CD14-positive monocyte (primary cell): ENCODE measurements at regions not wholly inside any gene's neighbourhood (a gene's known extent, or its start where the extent isn't known, plus 50 kb on each side); places are given as distances from the start of the nearest gene placed in this dataset.

Experiments used
- DNase-seq, 3 donors: peaks; one replicate each; pipeline ENCODE4 v3.0.0-alpha.2; 2011 to 2022
- H2AFZ ChIP-seq: 2 replicates; pipeline ENCODE4 v1.6.0; 2012; ENCODE audit warnings: mild to moderate bottlenecking, low read depth, low read length, inconsistent platforms; ENCODE audit not compliant: insufficient read depth, poor library complexity, severe bottlenecking
- H3K27ac ChIP-seq, 2 donors: 1 replicate in 1 of 2; 2 replicates in 1 of 2; pipeline ENCODE4 v1.5.1; 2012 to 2013; ENCODE audit warnings: low read length in 2 of 2, control low read depth in 1 of 2, inconsistent platforms in 1 of 2, low read depth in 1 of 2, mild to moderate bottlenecking in 1 of 2
- H3K27me3 ChIP-seq, 2 donors: one replicate each; pipeline versions ENCODE4 v1.6.0 to v1.6.1; 2011 to 2013; ENCODE audit warnings: low read length in 2 of 2; ENCODE audit not compliant: control insufficient read depth in 2 of 2, insufficient read depth in 2 of 2
- H3K36me3 ChIP-seq, 2 donors: replicated peaks in 1 of 2; 1 replicate in 1 of 2; 2 replicates in 1 of 2; pipeline versions ENCODE4 v1.5.1 to v1.6.1; 2012 to 2013; ENCODE audit warnings: low read length in 2 of 2, control low read depth in 1 of 2, inconsistent platforms in 1 of 2, mild to moderate bottlenecking in 1 of 2; ENCODE audit not compliant: insufficient read depth in 2 of 2, control insufficient read depth in 1 of 2
- H3K4me1 ChIP-seq, 2 donors: 1 replicate in 1 of 2; 2 replicates in 1 of 2; pipeline versions ENCODE4 v1.5.1 to v1.6.1; 2012 to 2013; ENCODE audit warnings: low read length in 2 of 2, control low read depth in 1 of 2, inconsistent platforms in 1 of 2, mild to moderate bottlenecking in 1 of 2, moderate library complexity in 1 of 2; ENCODE audit not compliant: insufficient read depth in 2 of 2, control insufficient read depth in 1 of 2
- H3K4me2 ChIP-seq: replicated peaks from 2 replicates; pipeline ENCODE3; 2012; ENCODE audit warnings: low read length, moderate library complexity, mild to moderate bottlenecking; ENCODE audit not compliant: poor library complexity, severe bottlenecking; ENCODE audit errors: extremely low read depth
- H3K4me3 ChIP-seq, 3 experiments: fragments of 200-600 bp in 1 of 3; sonication (generic) in 1 of 3; replicated peaks in 1 of 3; 1 replicate in 2 of 3; 2 replicates in 1 of 3; pipeline ENCODE4 v1.5.1; 2011 to 2013; ENCODE audit warnings: low read length in 3 of 3, mild to moderate bottlenecking in 3 of 3, control low read depth in 2 of 3, low read depth in 2 of 3, inconsistent platforms in 1 of 3, moderate library complexity in 1 of 3
- H3K79me2 ChIP-seq: 2 replicates; pipeline ENCODE4 v1.6.0; 2012; ENCODE audit warnings: mild to moderate bottlenecking, control low read depth, inconsistent platforms, low read length, moderate library complexity; ENCODE audit not compliant: insufficient read depth
- H3K9ac ChIP-seq: 2 replicates; pipeline ENCODE4 v1.6.0; 2017; ENCODE audit warnings: low read length, mild to moderate bottlenecking; ENCODE audit not compliant: insufficient read depth, poor library complexity, severe bottlenecking
- H3K9me3 ChIP-seq, 2 donors: replicated peaks in 1 of 2; 1 replicate in 1 of 2; 2 replicates in 1 of 2; pipeline versions ENCODE4 v1.5.1 to v1.6.1; 2012 to 2013; ENCODE audit warnings: low read length in 2 of 2, control low read depth in 1 of 2; ENCODE audit not compliant: control insufficient read depth in 1 of 2, insufficient read depth in 1 of 2
- H4K20me1 ChIP-seq: 2 replicates; pipeline ENCODE4 v1.6.0; 2012; ENCODE audit warnings: mild to moderate bottlenecking, low read length, control low read depth, moderate library complexity; ENCODE audit not compliant: insufficient read depth
- H3K27ac Mint-ChIP-seq, 7 donors: one replicate each; pipeline ENCODE4 v1.8.0; 2020; ENCODE audit warnings: mild to moderate bottlenecking in 7 of 7, mixed read lengths in 7 of 7, moderate library complexity in 6 of 7, inconsistent platforms in 2 of 7
- H3K27me3 Mint-ChIP-seq, 3 donors: one replicate each; pipeline ENCODE4 v1.8.0; 2021 to 2022; ENCODE audit warnings: low read depth in 3 of 3, mild to moderate bottlenecking in 3 of 3, mixed read lengths in 3 of 3, moderate library complexity in 3 of 3, inconsistent platforms in 1 of 3
- H3K36me3 Mint-ChIP-seq, 2 donors: one replicate each; pipeline ENCODE4 v1.8.0; 2020; ENCODE audit warnings: mixed read lengths in 2 of 2, inconsistent platforms in 1 of 2, mild to moderate bottlenecking in 1 of 2
- H3K4me1 Mint-ChIP-seq: one replicate; pipeline ENCODE4 v1.8.0; 2020; ENCODE audit warnings: mild to moderate bottlenecking, mixed read lengths
- H3K4me3 Mint-ChIP-seq, 2 donors: one replicate each; pipeline ENCODE4 v1.8.0; 2020; ENCODE audit warnings: mild to moderate bottlenecking in 2 of 2, mixed read lengths in 2 of 2, moderate library complexity in 1 of 2
- H3K9me3 Mint-ChIP-seq, 7 donors: one replicate each; pipeline ENCODE4 v1.8.0; 2020 to 2022; ENCODE audit warnings: mixed read lengths in 7 of 7, mild to moderate bottlenecking in 6 of 7, moderate library complexity in 6 of 7, inconsistent platforms in 2 of 7
- CTCF ChIP-seq: fragments of 200-600 bp; IDR thresholded peaks from one replicate; pipeline ENCODE4 v1.8.0; 2022; ENCODE audit warnings: antibody characterized with exemption, mild to moderate bottlenecking
- WGBS: methylation state at CpG from one replicate; pipeline ENCODE4 v1.1.5; 2013; ENCODE audit warnings: missing lambda C conversion rate; ENCODE audit not compliant: insufficient coverage; 5-methylcytosine and 5-hydroxymethylcytosine counted together
- intact Hi-C, 2 donors: fragments of 100-400 bp; cut with micrococcal nuclease; formaldehyde crosslinking; loops; one replicate each; pipeline versions ENCODE4 v1.15.0 to v1.15.1; 2023

GRCh38 chr3:22392286-22392685 lies 641.3 kb upstream of the ZNF385D start:
- Histone ChIP-seq H2AFZ (no peak overlapping the region), H3K4me3 (no peak overlapping the region), H3K79me2 (no peaks in the 10 kb centered on the region), H3K9ac (no peak overlapping the region), H3K4me2 (no peak overlapping the region), H4K20me1 (no peaks in the 10 kb centered on the region), H3K27me3 (no peaks in the 10 kb centered on the region), H3K36me3 (no peaks in the 10 kb centered on the region), H3K4me1 (no peaks in the 10 kb centered on the region), H3K9me3 (no peaks in the 10 kb centered on the region), H3K27ac (no peak overlapping the region)
- Mint-ChIP-seq H3K36me3 (no peaks in the 10 kb centered on the region), H3K27ac (no peak overlapping the region), H3K27me3 (no peaks in the 10 kb centered on the region), H3K4me1 (no peaks in the 10 kb centered on the region), H3K9me3 (peaks cover 0 to 7% (median 2%) of the 10 kb centered on the region in 7 donors), H3K4me3 (no peak overlapping the region)
- intact Hi-C loops, result no loop called here
- no CpG with 5 or more reads among the region's 2 CpGs for WGBS
- DNase-seq, result no peak
- TF ChIP-seq CTCF, result no peak

GRCh38 chr3:22392859-22393258 lies 641.8 kb upstream of the ZNF385D start:
- Histone ChIP-seq H4K20me1 (no peaks in the 10 kb centered on the region), H3K36me3 (no peaks in the 10 kb centered on the region), H3K4me2 (no peak overlapping the region), H3K9me3 (no peaks in the 10 kb centered on the region), H3K79me2 (no peaks in the 10 kb centered on the region), H3K4me3 (no peak overlapping the region), H3K27me3 (no peaks in the 10 kb centered on the region), H3K27ac (no peak overlapping the region), H3K9ac (no peak overlapping the region), H3K4me1 (no peaks in the 10 kb centered on the region), H2AFZ (no peak overlapping the region)
- no peaks in the 10 kb centered on the region for H3K36me3 Mint-ChIP-seq
- H3K27me3 Mint-ChIP-seq, result no peaks in the 10 kb centered on the region
- TF ChIP-seq CTCF, result no peak
- intact Hi-C loops, result no loop called here
- H3K4me1 Mint-ChIP-seq, result no peaks in the 10 kb centered on the region
- DNase-seq, result no peak
- no peak overlapping the region for H3K4me3 Mint-ChIP-seq
- H3K9me3 Mint-ChIP-seq, result peaks cover 0 to 7% (median 2%) of the 10 kb centered on the region in 7 donors
- H3K27ac Mint-ChIP-seq, result no peak overlapping the region
